Midbrain (tissue), 1 donor: ENCODE measurements at regions not wholly inside any gene's neighbourhood (a gene's known extent, or its start where the extent isn't known, plus 50 kb on each side); places are given as distances from the start of the nearest gene placed in this dataset.
"Not testable (repeated sequence)": the region's sequence is repeated elsewhere in the genome, so short reads cannot be mapped to it uniquely, and the experiment has no call there.

Experiments
- DNase-seq: peaks from one replicate; lab custom pipeline; 2025; lab: John Stamatoyannopoulos, UW

GRCh38 chr1:37319284-37319683, 155.1 kb upstream of the ZC3H12A start:
- no peak for DNase-seq

- DNase-seq, result no peak
Observed at GRCh38 chr1:37323486-37324377, 150.6 kb upstream of the ZC3H12A start.

DNA sequence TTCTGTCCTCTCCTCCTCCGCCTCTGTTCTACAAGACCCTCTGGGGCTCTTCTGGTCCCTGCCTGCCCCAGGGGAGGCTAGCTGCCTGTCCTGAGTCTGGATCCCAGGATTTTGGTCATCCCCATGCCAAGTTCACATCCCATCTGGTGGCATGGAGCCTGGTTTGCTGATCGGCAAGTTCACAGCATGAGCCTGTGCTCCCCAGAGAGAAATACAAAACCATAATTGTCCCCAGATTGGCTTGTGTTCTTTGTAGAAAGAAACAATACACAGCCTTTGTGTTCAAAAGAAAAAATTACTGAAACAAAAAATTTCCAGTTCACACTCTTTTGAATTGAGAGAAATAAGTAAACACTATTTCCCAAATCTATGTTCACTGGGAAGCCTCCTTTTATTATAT, 149.4 kb upstream of the ZC3H12A start:
- peak; percentile 88 for DNase-seq

- no peak for DNase-seq
Observed at GRCh38 chr1:37325509-37326437, 148.6 kb upstream of the ZC3H12A start.

DNA sequence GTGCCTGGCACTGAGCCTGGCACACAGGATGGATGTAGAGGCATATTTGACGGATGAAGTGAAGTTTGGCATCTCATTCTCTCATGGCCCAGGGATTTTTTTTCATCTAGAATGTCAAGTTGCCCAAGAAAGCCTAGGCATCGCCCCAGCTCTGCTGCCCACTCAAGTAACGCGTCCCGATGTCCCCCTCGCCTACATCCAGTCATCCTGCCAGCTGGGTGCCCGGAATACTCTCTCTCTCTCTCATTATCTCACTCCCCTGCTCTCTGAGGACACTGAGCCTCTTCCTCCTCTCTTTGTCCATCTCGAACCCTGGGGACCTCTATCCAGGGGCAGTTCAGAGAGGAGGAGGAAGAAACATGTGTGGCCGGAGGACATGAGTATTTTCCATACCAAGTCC, 142.3 kb upstream of the ZC3H12A start:
- DNase-seq, result no peak

DNA sequence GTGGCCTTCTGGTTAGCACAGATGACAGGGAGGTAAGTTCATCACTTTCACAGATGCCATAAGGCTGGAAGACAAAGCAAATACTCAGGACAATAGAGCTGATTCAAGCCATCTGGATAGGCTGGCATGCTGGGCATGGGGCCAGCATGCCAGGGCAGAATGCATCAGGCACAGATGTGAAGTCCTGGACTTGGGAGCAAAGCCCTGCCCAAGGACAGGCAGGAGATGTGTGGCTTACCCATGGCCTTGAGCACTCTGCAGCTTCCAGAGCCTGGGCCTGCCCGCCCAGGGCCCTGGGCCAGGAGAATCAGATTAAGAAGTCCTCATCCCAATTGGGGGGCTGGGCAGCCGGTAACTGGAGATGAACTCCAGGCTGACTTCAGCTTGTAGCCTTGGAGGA, 135.7 kb upstream of the ZC3H12A start:
- DNase-seq, result peak; percentile 83

DNA sequence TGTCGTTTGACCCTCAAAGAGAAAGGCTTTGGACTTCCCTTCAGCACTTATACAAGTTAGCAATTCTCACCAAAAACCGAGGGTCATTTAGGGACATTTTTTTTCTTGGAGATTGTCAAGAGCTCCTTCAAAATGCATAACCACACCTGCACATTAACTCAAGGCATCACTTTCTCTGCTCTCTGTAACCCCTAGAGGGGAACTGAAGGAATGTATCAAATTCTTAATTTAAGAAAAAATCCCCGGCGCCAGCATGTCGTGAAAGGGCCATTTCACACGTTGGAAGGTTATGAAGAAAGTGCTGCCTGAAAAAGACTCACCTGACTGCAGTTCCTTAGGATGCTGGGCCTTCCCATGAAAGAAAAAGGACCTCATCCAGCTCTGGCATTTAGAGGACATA, 131.6 kb upstream of the ZC3H12A start:
- DNase-seq, result no peak

DNA sequence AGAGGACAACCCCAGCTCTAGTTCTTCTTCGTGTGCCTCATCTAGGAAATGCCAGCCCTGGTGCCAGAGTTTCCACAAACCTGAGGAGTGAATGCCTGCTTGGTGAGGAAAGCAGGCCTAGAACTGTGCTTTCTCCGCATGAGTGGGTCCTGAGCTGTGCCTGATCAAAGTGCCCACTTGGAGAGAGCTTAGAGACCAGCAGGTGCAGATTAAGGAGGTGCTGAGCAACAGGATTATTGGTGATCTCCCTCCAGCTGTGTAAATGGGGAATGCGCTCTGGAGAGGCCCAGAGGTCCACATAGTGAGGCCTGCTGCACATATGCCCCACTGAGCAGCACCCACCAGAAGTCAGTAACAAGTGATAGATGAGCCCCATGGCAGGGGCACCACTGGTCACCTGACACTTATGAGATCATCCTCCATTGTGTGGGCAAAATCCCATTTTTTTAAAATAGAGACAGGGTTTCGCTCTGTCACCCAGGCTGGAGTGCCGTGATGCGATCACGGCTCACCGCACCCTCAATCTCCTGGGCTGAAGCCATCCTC, 127.2 kb upstream of the ZC3H12A start:
- no peak for DNase-seq

- no peak for DNase-seq
Observed at GRCh38 chr1:37353871-37354270, 120.5 kb upstream of the ZC3H12A start.

GRCh38 chr1:37354876-37355650, 119.3 kb upstream of the ZC3H12A start:
- DNase-seq, result no peak

DNA sequence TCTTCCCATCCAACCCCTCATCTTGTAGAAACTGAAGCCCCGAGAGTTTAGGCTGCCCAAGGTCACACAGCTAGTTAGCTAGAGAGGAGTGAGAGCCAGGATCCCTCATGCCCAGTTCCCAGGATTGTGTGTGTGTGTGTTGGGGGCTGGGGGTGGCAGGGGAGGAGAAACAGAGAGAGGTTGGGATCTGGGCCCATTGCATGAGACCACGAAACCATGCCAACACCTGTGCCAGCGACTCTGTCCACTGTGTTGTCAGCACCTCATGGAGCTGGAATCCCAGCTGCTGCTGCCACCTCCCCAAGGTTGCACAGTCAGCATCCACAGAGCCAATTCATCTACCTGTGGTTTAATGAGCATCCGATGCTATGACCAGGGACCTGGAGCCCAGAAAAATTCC, 115.4 kb upstream of the ZC3H12A start:
- no peak for DNase-seq

GRCh38 chr1:37360011-37360410, 114.4 kb upstream of the ZC3H12A start:
- no peak for DNase-seq

GRCh38 chr1:37362594-37363385, 111.6 kb upstream of the ZC3H12A start:
- no peak for DNase-seq

- no peak for DNase-seq
Observed at GRCh38 chr1:37363535-37363934, 110.8 kb upstream of the ZC3H12A start.

- DNase-seq, result not testable (repeated sequence)
Observed at GRCh38 chr1:37368665-37369315, 105.6 kb upstream of the ZC3H12A start.

DNA sequence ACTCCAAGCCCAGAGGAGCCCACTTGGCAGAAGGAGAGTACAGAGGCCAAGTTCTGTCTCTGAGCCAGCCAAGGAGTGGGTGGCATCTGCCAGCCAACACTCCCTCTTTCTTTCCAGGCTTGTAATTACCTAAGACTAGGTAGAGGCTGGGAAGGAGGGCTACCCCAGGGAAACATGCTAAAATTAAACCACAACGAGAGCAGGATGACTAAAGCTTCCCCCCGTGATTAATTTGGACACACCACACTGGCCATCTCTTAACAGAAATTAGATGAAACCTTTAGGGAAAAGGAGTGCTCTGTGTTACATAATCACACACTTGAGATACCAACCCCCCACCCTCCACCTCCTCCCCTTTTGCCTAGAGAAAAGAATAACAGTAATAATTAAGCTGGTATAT, 102.1 kb upstream of the ZC3H12A start:
- DNase-seq, result no peak

DNA sequence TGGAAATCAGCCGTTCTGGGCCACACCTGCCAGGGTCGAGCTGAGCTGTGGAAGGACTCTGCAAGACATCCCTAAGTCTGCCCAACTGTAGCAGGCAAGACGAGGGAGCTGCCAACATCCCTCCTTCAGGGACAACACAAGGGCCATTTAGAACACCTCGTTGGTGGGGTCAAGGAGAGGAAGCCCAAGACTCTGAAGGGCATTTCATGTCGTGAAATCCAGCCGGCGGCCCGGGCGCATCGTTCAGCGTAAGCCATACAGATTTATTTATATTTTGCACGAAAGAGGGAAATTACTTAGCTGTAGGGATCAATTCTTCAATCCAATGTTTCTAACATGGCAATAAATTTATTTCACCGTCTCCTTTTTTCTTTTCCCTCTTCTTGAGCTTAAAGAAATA, 101.7 kb upstream of the ZC3H12A start:
- no peak for DNase-seq

GRCh38 chr1:37373413-37373812, 101.0 kb upstream of the ZC3H12A start:
- DNase-seq, result no peak

- not testable (repeated sequence) for DNase-seq
Observed at GRCh38 chr1:37380546-37380945, 93.8 kb upstream of the ZC3H12A start.

- DNase-seq, result no peak
Observed at GRCh38 chr1:37387854-37388253, 86.5 kb upstream of the ZC3H12A start.
